BJ (cell line): ENCODE measurements at regions not wholly inside any gene's neighbourhood (a gene's known extent, or its start where the extent isn't known, plus 50 kb on each side); places are given as distances from the start of the nearest gene placed in this dataset.

ENCODE experiments used
- CTCF ChIA-PET: fragments of 350-600 bp; formaldehyde crosslinking; extraction: SDS; loops from one replicate; lab custom pipeline; 2021; ENCODE audit warnings: antibody characterized with exemption, inconsistent platforms; lab: Yijun Ruan, JAX
- POLR2A ChIA-PET: fragments of 300-600 bp; sonication (Branson Sonifier 250); formaldehyde crosslinking; extraction: SDS; loops from one replicate; lab custom pipeline; 2021; ENCODE audit warnings: antibody characterized with exemption; lab: Charles Lee
- DNase-seq: peaks from one replicate; pipeline ENCODE4 v3.0.0-alpha.2; 2011; ENCODE audit warnings: low read depth
- H3K27me3 ChIP-seq: 2 replicates; pipeline ENCODE4 v1.6.0; 2011; ENCODE audit warnings: low read length; ENCODE audit not compliant: control insufficient read depth, insufficient read depth
- H3K36me3 ChIP-seq: 2 replicates; pipeline ENCODE4 v1.5.1; 2011; ENCODE audit warnings: low read length; ENCODE audit not compliant: control insufficient read depth, insufficient read depth
- H3K4me3 ChIP-seq: 2 replicates; pipeline ENCODE4 v1.5.1; 2011; ENCODE audit warnings: low read depth, mild to moderate bottlenecking, control low read depth, low read length
- TF ChIP-seq, protein P1 (sequence below): IDR thresholded peaks from 2 replicates; pipeline ENCODE4 v1.5.1; 2011; ENCODE audit warnings: low read depth, mild to moderate bottlenecking, control low read depth, inconsistent platforms, low read length, moderate library complexity; ENCODE audit not compliant: insufficient read depth

DNA sequence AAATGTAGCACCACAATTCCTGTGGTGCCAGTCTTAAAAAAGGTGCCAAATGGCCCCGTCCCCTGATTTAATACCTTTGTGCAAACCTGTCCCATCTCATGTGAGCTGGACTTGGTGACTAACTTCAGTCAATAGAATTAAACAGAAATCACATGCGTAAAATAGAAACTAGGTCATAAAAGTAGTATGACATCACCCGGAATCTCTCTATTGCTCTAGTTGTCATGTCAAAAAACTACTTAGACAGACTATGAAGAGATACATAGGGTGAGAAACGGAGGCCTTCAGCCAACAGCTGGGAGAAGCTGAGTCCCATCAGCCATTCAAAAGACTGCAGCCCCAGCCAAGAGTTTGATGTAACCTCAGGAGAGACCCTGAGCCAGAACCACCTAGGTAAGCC, 293.5 kb upstream of the HS3ST1 start:
- POLR2A ChIA-PET: no interaction called here
- Histone ChIP-seq H3K4me3 (no peak overlapping the region), H3K36me3 (no peaks in the 10 kb centered on the region), H3K27me3 (no peaks in the 10 kb centered on the region)
- no peak for DNase-seq
- CTCF ChIA-PET: no interaction called here
- TF ChIP-seq, protein P1, sequence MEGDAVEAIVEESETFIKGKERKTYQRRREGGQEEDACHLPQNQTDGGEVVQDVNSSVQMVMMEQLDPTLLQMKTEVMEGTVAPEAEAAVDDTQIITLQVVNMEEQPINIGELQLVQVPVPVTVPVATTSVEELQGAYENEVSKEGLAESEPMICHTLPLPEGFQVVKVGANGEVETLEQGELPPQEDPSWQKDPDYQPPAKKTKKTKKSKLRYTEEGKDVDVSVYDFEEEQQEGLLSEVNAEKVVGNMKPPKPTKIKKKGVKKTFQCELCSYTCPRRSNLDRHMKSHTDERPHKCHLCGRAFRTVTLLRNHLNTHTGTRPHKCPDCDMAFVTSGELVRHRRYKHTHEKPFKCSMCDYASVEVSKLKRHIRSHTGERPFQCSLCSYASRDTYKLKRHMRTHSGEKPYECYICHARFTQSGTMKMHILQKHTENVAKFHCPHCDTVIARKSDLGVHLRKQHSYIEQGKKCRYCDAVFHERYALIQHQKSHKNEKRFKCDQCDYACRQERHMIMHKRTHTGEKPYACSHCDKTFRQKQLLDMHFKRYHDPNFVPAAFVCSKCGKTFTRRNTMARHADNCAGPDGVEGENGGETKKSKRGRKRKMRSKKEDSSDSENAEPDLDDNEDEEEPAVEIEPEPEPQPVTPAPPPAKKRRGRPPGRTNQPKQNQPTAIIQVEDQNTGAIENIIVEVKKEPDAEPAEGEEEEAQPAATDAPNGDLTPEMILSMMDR: no peak

DNA sequence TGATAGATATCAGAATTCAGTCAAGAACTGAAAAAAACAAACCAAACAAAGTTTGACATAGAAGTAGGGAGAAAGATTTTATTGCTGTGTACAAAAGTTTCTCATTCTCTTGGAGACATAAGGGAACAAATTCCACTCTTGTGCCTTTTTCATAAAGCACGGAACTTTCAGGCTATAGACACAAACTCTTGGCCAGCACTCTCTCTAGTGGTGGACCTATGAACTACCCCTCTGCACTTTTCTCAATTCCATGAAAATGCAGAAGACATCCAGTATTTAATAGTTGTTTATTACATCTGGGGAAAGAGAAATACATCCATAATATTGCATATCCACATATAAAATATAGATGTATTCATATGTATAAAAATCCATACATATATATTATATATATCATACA, 291.6 kb upstream of the HS3ST1 start:
- ChIA-PET CTCF (interaction anchor here (0.9 kb wide), 1 partner anchor 10 kb away, joined by 3 read pairs; no protein-coding TSS in a partner anchor), POLR2A (no interaction called here)
- no peaks in the 10 kb centered on the region for H3K27me3 ChIP-seq
- H3K4me3 ChIP-seq: no peak overlapping the region
- DNase-seq: no peak
- H3K36me3 ChIP-seq: no peaks in the 10 kb centered on the region
- TF ChIP-seq, protein P1: peak; percentile 63

DNA sequence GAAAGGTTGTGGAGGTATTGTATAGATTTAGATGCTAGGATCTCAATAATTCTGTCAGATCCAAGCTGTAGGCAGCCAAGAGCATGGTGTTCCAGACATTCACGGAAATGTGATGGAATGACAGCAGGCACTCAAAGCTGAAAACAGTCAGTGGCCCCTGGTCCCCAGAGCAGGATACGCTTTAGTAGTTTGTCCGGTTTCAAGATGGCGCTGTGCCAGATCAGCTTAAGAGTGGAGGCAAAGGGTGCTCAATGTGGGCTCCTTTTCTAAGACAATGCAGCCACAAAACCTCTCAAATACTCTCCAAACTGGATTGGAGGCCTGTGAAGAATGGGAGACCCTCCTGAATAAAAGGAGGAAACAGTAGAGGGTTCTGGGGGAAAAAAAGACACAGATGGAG, 291.2 kb upstream of the HS3ST1 start:
- H3K36me3 ChIP-seq: no peaks in the 10 kb centered on the region
- DNase-seq: no peak
- TF ChIP-seq, protein P1: no peak
- no peaks in the 10 kb centered on the region for H3K27me3 ChIP-seq
- CTCF ChIA-PET: interaction anchor here (0.8 to 1.0 kb wide), 3 partner anchors 10 to 1139 kb away, joined by 3 to 4 read pairs (median 3); no protein-coding TSS in a partner anchor
- POLR2A ChIA-PET: no interaction called here
- H3K4me3 ChIP-seq: no peak overlapping the region

DNA sequence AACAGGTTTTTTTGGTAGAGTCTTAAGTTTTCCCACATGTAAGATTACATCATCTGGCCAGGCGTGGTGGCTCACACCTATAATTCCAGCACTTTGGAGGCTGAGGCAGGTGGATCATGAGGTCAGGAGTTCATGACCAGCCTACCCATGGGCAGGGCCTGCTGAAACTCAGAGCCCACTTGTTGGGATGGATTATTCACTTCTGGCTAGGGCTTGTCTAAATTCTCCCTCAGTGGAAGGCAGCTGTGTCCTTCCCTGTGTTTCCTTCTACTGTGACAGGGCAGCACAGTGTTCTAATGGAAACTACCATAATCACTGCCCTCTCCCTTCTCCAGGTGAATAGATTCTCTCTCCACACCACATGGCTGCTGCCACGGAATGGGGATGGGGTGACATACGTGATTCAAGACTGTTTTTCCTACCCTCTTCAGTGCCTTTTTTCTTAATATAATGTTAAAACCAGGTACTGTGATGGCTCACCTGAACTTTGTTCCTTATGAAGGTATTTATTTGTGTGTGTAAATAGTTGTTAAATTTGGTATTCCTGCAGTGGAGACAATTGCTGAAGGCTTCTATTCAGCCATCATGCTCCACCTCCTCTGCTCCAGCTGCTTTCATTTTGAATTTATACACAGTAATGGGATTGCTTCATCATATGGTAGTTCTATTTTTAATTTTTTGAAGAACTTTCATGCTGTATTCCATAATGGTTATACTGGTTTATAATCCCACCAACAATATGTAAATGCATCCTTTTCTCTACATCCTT, 287.2 kb upstream of the HS3ST1 start:
- H3K27me3 ChIP-seq: no peaks in the 10 kb centered on the region
- TF ChIP-seq, protein P1: no peak
- ChIA-PET CTCF (no interaction called here), POLR2A (no interaction called here)
- no peak for DNase-seq
- H3K36me3 ChIP-seq: no peaks in the 10 kb centered on the region
- no peak overlapping the region for H3K4me3 ChIP-seq

DNA sequence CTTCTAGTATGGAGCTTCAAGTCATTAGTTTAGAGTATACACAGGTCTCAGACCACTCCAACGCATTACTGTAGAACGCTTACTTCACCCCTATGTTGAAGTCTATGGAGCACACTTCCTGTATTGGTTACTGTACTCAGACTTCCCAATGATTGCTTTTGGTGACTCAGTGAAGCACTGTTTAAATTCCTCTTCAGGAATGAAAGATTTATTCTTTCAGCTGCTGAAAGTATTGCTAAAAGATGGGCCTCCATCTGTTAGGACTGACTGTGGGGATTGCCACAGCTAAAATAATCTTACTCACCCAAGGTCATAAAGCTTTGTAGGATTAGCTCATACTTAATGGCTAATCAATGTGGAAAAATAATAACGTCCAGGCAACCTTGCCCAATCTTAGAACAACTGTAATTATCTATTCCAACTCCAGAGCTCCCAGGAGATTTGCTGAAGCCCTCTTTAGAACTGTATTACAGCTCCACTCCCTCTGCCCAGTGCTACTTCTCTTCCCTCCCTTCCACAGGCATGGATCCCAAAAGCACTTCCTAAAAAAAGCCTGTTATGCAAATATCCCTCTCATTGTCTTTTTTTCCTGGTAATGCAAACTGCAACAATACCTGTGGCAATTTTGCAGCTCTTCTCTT, 281.9 kb upstream of the HS3ST1 start:
- TF ChIP-seq, protein P1: no peak
- ChIA-PET POLR2A (no interaction called here), CTCF (interaction anchor here (0.6 kb wide), 1 partner anchor 9 kb away, joined by 3 read pairs; no protein-coding TSS in a partner anchor)
- no peak for DNase-seq
- Histone ChIP-seq H3K27me3 (no peaks in the 10 kb centered on the region), H3K36me3 (no peaks in the 10 kb centered on the region), H3K4me3 (no peak overlapping the region)
